ENCODE measurements at regions not wholly inside any gene's neighbourhood (a gene's known extent, or its start where the extent isn't known, plus 50 kb on each side); places are given as distances from the start of the nearest gene placed in this dataset.

DNA sequence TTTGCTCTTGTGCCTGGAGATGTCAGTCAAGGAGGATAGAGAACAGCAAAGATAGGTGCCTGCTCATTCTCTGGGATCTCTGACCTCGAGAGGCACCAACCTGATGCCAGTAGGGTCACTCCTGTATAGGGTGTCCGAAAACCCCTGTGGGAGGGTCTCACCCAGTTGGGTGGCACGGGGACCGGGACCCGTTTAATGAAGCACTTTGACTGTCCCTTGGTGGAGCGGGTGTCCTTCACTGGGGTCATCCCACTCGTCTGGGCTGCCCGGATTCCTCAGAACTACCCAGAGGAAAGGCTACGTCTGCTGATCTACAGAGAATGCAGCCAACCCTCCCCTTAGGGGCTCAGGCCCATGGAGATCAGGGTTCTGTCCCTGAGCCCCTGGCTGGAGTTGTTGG, 157.6 kb downstream of the CAPZA3 start:
- no peak overlapping the region for H3K4me3 ChIP-seq (ENCODE audit: low read depth, low read length)
- DNase-seq (ENCODE audit: low read depth, low spot score), result no peak
- TF ChIP-seq, protein P1, sequence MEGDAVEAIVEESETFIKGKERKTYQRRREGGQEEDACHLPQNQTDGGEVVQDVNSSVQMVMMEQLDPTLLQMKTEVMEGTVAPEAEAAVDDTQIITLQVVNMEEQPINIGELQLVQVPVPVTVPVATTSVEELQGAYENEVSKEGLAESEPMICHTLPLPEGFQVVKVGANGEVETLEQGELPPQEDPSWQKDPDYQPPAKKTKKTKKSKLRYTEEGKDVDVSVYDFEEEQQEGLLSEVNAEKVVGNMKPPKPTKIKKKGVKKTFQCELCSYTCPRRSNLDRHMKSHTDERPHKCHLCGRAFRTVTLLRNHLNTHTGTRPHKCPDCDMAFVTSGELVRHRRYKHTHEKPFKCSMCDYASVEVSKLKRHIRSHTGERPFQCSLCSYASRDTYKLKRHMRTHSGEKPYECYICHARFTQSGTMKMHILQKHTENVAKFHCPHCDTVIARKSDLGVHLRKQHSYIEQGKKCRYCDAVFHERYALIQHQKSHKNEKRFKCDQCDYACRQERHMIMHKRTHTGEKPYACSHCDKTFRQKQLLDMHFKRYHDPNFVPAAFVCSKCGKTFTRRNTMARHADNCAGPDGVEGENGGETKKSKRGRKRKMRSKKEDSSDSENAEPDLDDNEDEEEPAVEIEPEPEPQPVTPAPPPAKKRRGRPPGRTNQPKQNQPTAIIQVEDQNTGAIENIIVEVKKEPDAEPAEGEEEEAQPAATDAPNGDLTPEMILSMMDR (IDR thresholded peaks at IDR 0.05; ENCODE audit: low read depth, low read length), result no peak
- in situ Hi-C loops (cut with HindIII; ENCODE audit: low sequenced_read_pairs), result no loop called here

GRCh38 chr12:18895946-18896345, 158.0 kb downstream of the CAPZA3 start:
- no peak for DNase-seq (ENCODE audit: low read depth, low spot score)
- in situ Hi-C loops (cut with HindIII; ENCODE audit: low sequenced_read_pairs), result no loop called here
- H3K4me3 ChIP-seq (ENCODE audit: low read depth, low read length), result no peak overlapping the region
- TF ChIP-seq, protein P1 (IDR thresholded peaks at IDR 0.05; ENCODE audit: low read depth, low read length), result no peak

- no peak for DNase-seq (ENCODE audit: low read depth, low spot score)
- TF ChIP-seq, protein P1 (IDR thresholded peaks at IDR 0.05; ENCODE audit: low read depth, low read length), result no peak
- H3K4me3 ChIP-seq (ENCODE audit: low read depth, low read length), result no peak overlapping the region
- in situ Hi-C loops (cut with HindIII; ENCODE audit: low sequenced_read_pairs), result no loop called here
Measured at GRCh38 chr12:18897823-18898222, 159.9 kb downstream of the CAPZA3 start.

DNA sequence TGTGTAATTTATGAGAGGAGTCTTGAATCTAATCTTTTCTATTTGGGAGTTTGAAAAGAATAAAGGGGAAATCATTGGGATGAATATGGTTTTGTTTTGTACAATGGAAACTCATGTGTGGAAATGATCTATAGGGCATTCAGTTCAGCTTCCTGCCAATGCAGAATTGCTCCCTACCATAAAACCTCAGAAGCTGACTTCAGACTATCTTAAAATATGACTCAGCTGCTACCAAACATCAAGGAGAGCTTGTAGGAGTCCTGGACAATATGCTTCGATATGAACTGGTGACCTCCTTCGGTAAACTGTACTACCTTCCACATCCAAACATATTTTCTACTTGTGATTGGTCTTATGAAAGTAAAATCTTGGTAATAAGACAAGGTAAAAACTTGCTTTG, 160.6 kb downstream of the CAPZA3 start:
- H3K4me3 ChIP-seq (ENCODE audit: low read depth, low read length), result no peak overlapping the region
- peak; percentile 29 for DNase-seq (ENCODE audit: low read depth, low spot score)
- TF ChIP-seq, protein P1 (IDR thresholded peaks at IDR 0.05; ENCODE audit: low read depth, low read length), result no peak
- in situ Hi-C loops (cut with HindIII; ENCODE audit: low sequenced_read_pairs), result no loop called here

- H3K4me3 ChIP-seq (ENCODE audit: low read depth, low read length), result no peak overlapping the region
- DNase-seq (ENCODE audit: low read depth, low spot score), result no peak
- in situ Hi-C loops (cut with HindIII; ENCODE audit: low sequenced_read_pairs), result no loop called here
- TF ChIP-seq, protein P1 (IDR thresholded peaks at IDR 0.05; ENCODE audit: low read depth, low read length), result no peak
Measured at GRCh38 chr12:18899162-18899561, 161.2 kb downstream of the CAPZA3 start.

DNA sequence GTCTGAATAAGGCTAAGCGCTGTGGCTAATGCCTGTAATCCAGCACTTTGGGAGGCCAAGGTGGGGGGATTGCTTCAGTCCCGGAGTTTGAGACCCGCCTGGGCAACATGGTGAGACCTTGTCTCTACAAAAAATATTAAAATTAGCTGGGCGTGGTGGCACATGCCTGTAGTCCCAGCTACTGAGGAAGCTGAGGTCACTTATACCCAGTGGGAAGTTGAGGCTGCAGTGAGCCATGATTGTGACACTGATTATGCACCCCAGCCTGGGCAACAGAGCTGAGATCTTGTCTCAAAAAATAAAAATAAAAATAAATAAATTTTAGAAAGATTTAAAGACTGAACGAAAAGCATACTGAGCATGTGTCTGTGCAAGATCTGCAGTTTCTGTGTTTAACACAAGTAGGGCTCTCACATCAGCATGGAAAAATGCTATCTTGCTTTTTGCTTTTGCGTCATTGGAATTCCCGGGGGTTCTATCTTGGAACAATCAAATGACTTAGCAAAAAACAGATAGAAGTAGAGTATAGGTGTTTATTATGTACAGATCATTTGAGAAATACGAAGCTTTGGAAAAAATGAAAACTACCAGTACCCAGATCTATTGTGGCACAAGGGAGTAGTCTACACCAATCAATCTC, 161.9 kb downstream of the CAPZA3 start:
- in situ Hi-C loops (cut with HindIII; ENCODE audit: low sequenced_read_pairs), result no loop called here
- no peak overlapping the region for H3K4me3 ChIP-seq (ENCODE audit: low read depth, low read length)
- no peak for DNase-seq (ENCODE audit: low read depth, low spot score)
- TF ChIP-seq, protein P1 (IDR thresholded peaks at IDR 0.05; ENCODE audit: low read depth, low read length), result no peak

Measured in astrocyte of the spinal cord (primary cell).